Panc1 (cell line): ENCODE measurements at regions not wholly inside any gene's neighbourhood (a gene's known extent, or its start where the extent isn't known, plus 50 kb on each side); places are given as distances from the start of the nearest gene placed in this dataset.

Experiments used
- ATAC-seq: fragments of 200-7000 bp; cut with Tn5 transposase; 2 replicates; pipeline ENCODE4 v1.9.1; 2020; ENCODE audit warnings: mild to moderate bottlenecking, moderate library complexity
- BruUV-seq: library from RNA; stranded (reverse); fragments of 400-500 nt; replicated peaks from 2 replicates; lab custom pipeline; 2021; lab: Mats Ljungman, UMichigan
- CTCF ChIA-PET: fragments of 300-600 bp; sonication (Branson Sonifier 250); formaldehyde crosslinking; loops from one replicate; lab custom pipeline; 2022; ENCODE audit warnings: antibody characterized with exemption; lab: Charles Lee
- POLR2A ChIA-PET: fragments of 300-600 bp; sonication (Branson Sonifier 250); formaldehyde crosslinking; loops from one replicate; lab custom pipeline; 2022; ENCODE audit warnings: antibody characterized with exemption; lab: Charles Lee
- DNase-seq: peaks from one replicate; pipeline ENCODE4 v3.0.0-alpha.2; 2010; ENCODE audit warnings: low read depth, low spot score
- H3K27ac ChIP-seq: 2 replicates; pipeline ENCODE4 v1.5.1; 2011; ENCODE audit warnings: mild to moderate bottlenecking, low read length, inconsistent platforms
- H3K27me3 ChIP-seq: fragments of 200-500 bp; sonication (Bioruptor generic); 2 replicates; pipeline ENCODE4 v1.6.0; 2014; ENCODE audit warnings: low read length, inconsistent platforms; ENCODE audit not compliant: control insufficient read depth, insufficient read depth
- H3K36me3 ChIP-seq: fragments of 200-500 bp; sonication (Bioruptor generic); 2 replicates; pipeline ENCODE4 v1.5.1; 2014; ENCODE audit warnings: inconsistent platforms, mild to moderate bottlenecking, low read length, moderate library complexity; ENCODE audit not compliant: control insufficient read depth, insufficient read depth
- H3K4me1 ChIP-seq: 2 replicates; pipeline ENCODE4 v1.5.1; 2011; ENCODE audit warnings: inconsistent platforms, mild to moderate bottlenecking, low read length, moderate library complexity; ENCODE audit not compliant: control insufficient read depth, insufficient read depth
- H3K4me3 ChIP-seq, 2 experiments: 2 replicates each; pipeline ENCODE4 v1.5.1; 2011 to 2012; ENCODE audit warnings: low read depth in 2 of 2, low read length in 2 of 2, mild to moderate bottlenecking in 2 of 2, inconsistent platforms in 1 of 2, moderate library complexity in 1 of 2
- H3K9me3 ChIP-seq: fragments of 200-500 bp; sonication (Bioruptor generic); 2 replicates; pipeline ENCODE4 v1.5.1; 2014; ENCODE audit warnings: low read depth, mild to moderate bottlenecking, inconsistent platforms, low read length, moderate library complexity; ENCODE audit not compliant: control insufficient read depth, insufficient read depth
- POLR2AphosphoS5 ChIP-seq: IDR thresholded peaks from 2 replicates; pipeline ENCODE4 v1.6.1; 2012; ENCODE audit warnings: mild to moderate bottlenecking, low read depth, low read length, moderate library complexity
- SIN3A ChIP-seq: IDR thresholded peaks from 2 replicates; pipeline ENCODE4 v1.6.1; 2012; ENCODE audit warnings: low read depth, mild to moderate bottlenecking, low read length, moderate library complexity, borderline replicate concordance; ENCODE audit not compliant: insufficient read depth
- TCF7L2 ChIP-seq: IDR thresholded peaks from 2 replicates; pipeline ENCODE4 v1.6.1; 2011; ENCODE audit warnings: mild to moderate bottlenecking, low read depth, low read length, inconsistent platforms
- in situ Hi-C: cut with HindIII; loops from 2 replicates; pipeline ENCODE4 v1.10.0; 2016; ENCODE audit warnings: low sequenced_read_pairs, low pct_unique_long_range_greater_than_20kb
- intact Hi-C: fragments of 100-400 bp; cut with micrococcal nuclease; formaldehyde crosslinking; loops from one replicate; pipeline ENCODE4 v1.10.0; 2022; ENCODE audit not compliant: unreplicated experiment
- TF ChIP-seq, protein P1 (sequence below): fragments of 450-650 bp; IDR thresholded peaks from 2 replicates; pipeline ENCODE4 v1.5.1; 2017; ENCODE audit warnings: mild to moderate bottlenecking
- TF ChIP-seq, protein P2 (sequence below), 2 experiments: IDR thresholded peaks; 2 replicates each; pipeline ENCODE4 v1.6.1; 2011 to 2012; ENCODE audit warnings: low read depth in 2 of 2, control low read depth in 1 of 2, low read length in 1 of 2, mild to moderate bottlenecking in 1 of 2, moderate library complexity in 1 of 2; ENCODE audit not compliant: insufficient read depth in 1 of 2

DNA sequence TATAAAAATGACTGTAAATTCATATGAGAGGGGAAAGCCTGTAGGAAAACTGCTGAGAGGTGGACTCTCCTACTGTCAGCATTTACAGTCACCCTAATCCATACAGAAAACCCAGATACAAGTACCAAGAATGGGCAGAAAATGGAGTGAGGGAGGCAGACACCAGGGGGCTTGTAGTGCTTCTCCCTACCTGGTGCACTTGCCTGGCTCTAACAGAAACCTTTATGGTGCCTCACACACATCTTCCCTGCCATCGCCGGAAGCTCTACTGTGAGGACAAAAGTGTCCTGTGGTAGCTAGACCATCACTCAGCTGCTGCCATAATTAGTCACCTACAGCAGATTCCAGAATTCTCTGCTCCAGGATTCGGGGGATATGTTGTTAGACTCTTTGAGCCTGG is 441.3 kb downstream of the TFAP2B start:
- H3K9me3 ChIP-seq, result no peaks in the 10 kb centered on the region
- CTCF ChIA-PET, result no interaction called here
- no peak for ATAC-seq

GRCh38 chr6:51261691-51262090 is 443.0 kb downstream of the TFAP2B start:
- no peak for ATAC-seq

More for the DNA sequence above, 441.3 kb downstream of the TFAP2B start:
- H3K4me1 ChIP-seq, result no peaks in the 10 kb centered on the region
- POLR2A ChIA-PET, result no interaction called here
- TF ChIP-seq, protein P1, sequence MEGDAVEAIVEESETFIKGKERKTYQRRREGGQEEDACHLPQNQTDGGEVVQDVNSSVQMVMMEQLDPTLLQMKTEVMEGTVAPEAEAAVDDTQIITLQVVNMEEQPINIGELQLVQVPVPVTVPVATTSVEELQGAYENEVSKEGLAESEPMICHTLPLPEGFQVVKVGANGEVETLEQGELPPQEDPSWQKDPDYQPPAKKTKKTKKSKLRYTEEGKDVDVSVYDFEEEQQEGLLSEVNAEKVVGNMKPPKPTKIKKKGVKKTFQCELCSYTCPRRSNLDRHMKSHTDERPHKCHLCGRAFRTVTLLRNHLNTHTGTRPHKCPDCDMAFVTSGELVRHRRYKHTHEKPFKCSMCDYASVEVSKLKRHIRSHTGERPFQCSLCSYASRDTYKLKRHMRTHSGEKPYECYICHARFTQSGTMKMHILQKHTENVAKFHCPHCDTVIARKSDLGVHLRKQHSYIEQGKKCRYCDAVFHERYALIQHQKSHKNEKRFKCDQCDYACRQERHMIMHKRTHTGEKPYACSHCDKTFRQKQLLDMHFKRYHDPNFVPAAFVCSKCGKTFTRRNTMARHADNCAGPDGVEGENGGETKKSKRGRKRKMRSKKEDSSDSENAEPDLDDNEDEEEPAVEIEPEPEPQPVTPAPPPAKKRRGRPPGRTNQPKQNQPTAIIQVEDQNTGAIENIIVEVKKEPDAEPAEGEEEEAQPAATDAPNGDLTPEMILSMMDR, result no peak
- TF ChIP-seq, protein P2, sequence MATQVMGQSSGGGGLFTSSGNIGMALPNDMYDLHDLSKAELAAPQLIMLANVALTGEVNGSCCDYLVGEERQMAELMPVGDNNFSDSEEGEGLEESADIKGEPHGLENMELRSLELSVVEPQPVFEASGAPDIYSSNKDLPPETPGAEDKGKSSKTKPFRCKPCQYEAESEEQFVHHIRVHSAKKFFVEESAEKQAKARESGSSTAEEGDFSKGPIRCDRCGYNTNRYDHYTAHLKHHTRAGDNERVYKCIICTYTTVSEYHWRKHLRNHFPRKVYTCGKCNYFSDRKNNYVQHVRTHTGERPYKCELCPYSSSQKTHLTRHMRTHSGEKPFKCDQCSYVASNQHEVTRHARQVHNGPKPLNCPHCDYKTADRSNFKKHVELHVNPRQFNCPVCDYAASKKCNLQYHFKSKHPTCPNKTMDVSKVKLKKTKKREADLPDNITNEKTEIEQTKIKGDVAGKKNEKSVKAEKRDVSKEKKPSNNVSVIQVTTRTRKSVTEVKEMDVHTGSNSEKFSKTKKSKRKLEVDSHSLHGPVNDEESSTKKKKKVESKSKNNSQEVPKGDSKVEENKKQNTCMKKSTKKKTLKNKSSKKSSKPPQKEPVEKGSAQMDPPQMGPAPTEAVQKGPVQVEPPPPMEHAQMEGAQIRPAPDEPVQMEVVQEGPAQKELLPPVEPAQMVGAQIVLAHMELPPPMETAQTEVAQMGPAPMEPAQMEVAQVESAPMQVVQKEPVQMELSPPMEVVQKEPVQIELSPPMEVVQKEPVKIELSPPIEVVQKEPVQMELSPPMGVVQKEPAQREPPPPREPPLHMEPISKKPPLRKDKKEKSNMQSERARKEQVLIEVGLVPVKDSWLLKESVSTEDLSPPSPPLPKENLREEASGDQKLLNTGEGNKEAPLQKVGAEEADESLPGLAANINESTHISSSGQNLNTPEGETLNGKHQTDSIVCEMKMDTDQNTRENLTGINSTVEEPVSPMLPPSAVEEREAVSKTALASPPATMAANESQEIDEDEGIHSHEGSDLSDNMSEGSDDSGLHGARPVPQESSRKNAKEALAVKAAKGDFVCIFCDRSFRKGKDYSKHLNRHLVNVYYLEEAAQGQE (IDR thresholded peaks at IDR 0.05; ENCODE audit: insufficient read depth in 1 of 2, low read depth in 2 of 2, low read length in 1 of 2), result no peak
- TF ChIP-seq POLR2AphosphoS5 (no peak), TCF7L2 (no peak), SIN3A (no peak)
- no TSS peak for BruUV-seq
- intact Hi-C loops, result no loop called here
- H3K36me3 ChIP-seq, result no peaks in the 10 kb centered on the region
- H3K27ac ChIP-seq, result no peak overlapping the region
- DNase-seq, result no peak
- in situ Hi-C loops, result no loop called here
- H3K4me3 ChIP-seq, result no peak overlapping the region
- H3K27me3 ChIP-seq, result no peaks in the 10 kb centered on the region

More at GRCh38 chr6:51261691-51262090, 443.0 kb downstream of the TFAP2B start:
- no peak for DNase-seq
- Histone ChIP-seq H3K9me3 (no peaks in the 10 kb centered on the region), H3K27ac (no peak overlapping the region), H3K27me3 (no peaks in the 10 kb centered on the region), H3K36me3 (no peaks in the 10 kb centered on the region), H3K4me3 (no peak overlapping the region), H3K4me1 (no peaks in the 10 kb centered on the region)
- TF ChIP-seq, protein P1, result no peak
- ChIA-PET CTCF (no interaction called here), POLR2A (no interaction called here)
- in situ Hi-C loops (no loop called here), intact Hi-C loops (no loop called here)
- no TSS peak for BruUV-seq
